SK-N-SH (cell line): ENCODE measurements at regions not wholly inside any gene's neighbourhood (a gene's known extent, or its start where the extent isn't known, plus 50 kb on each side); places are given as distances from the start of the nearest gene placed in this dataset.
A peak's percentile ranks its signal among the peaks of the same experiment; 100 is the strongest.

Experiments
- CTCF ChIA-PET: fragments of 300-600, 350-600 bp; formaldehyde crosslinking; extraction: SDS; loops from one replicate; lab custom pipeline; 2021; lab: Yijun Ruan, JAX
- POLR2A ChIA-PET: fragments of 350-600 bp; sonication (Branson Sonifier 250); formaldehyde crosslinking; extraction: SDS; loops from one replicate; lab custom pipeline; 2020; ENCODE audit warnings: antibody characterized with exemption, inconsistent platforms; lab: Yijun Ruan, JAX
- DNase-seq: peaks from one replicate; pipeline ENCODE4 v3.0.0; 2012
- H2AFZ ChIP-seq: fragments of 200-600 bp; sonication (generic); 2 replicates; pipeline ENCODE4 v1.8.1; 2016; ENCODE audit warnings: antibody characterized with exemption, mild to moderate bottlenecking, low read depth
- H3F3A ChIP-seq: fragments of 200-600 bp; sonication (generic); replicated peaks from 2 replicates; pipeline ENCODE3; 2016; ENCODE audit warnings: antibody characterized with exemption, mild to moderate bottlenecking; ENCODE audit not compliant: insufficient read depth
- H3K27ac ChIP-seq, 2 experiments: fragments of 200-500 bp in 1 of 2; fragments of 200-600 bp in 1 of 2; sonication (Bioruptor generic) in 1 of 2; sonication (generic), shearing (Covaris generic) in 1 of 2; 2 replicates each; pipeline versions ENCODE4 v1.5.1 to v1.6.1; 2014 to 2016; ENCODE audit warnings: low read depth in 2 of 2, inconsistent platforms in 1 of 2, low read length in 1 of 2, mild to moderate bottlenecking in 1 of 2, mixed read lengths in 1 of 2
- H3K27me3 ChIP-seq: fragments of 200-600 bp; sonication (generic), shearing (Covaris generic); 2 replicates; pipeline ENCODE4 v1.6.1; 2016; ENCODE audit warnings: mixed run types; ENCODE audit not compliant: insufficient read depth
- H3K36me3 ChIP-seq, 2 experiments: fragments of 200-500 bp in 1 of 2; fragments of 200-600 bp in 1 of 2; sonication (Bioruptor generic) in 1 of 2; sonication (generic) in 1 of 2; replicated peaks in 1 of 2; 2 replicates each; pipeline versions ENCODE3 to v1.5.1; 2014 to 2016; ENCODE audit warnings: low read length in 1 of 2, mild to moderate bottlenecking in 1 of 2; ENCODE audit not compliant: insufficient read depth in 2 of 2, control insufficient read depth in 1 of 2
- H3K4me1 ChIP-seq, 2 experiments: fragments of 200-500 bp in 1 of 2; fragments of 200-600 bp in 1 of 2; sonication (Bioruptor generic) in 1 of 2; sonication (generic), shearing (Covaris generic) in 1 of 2; 2 replicates each; pipeline versions ENCODE4 v1.5.1 to v1.6.1; 2014 to 2016; ENCODE audit warnings: low read depth in 1 of 2, low read length in 1 of 2, mixed run types in 1 of 2; ENCODE audit not compliant: insufficient read depth in 2 of 2, control insufficient read depth in 1 of 2
- H3K4me2 ChIP-seq: fragments of 200-600 bp; sonication (generic), shearing (Covaris generic); 2 replicates; pipeline ENCODE4 v1.6.1; 2017; ENCODE audit warnings: mixed run types
- H3K4me3 ChIP-seq, 2 experiments: fragments of 200-500 bp in 1 of 2; fragments of 200-600 bp in 1 of 2; sonication (Bioruptor generic) in 1 of 2; sonication (generic), shearing (Covaris generic) in 1 of 2; 2 replicates each; pipeline versions ENCODE4 v1.5.1 to v1.8.1; 2014 to 2016; ENCODE audit warnings: low read depth in 2 of 2, inconsistent platforms in 1 of 2, low read length in 1 of 2, mild to moderate bottlenecking in 1 of 2, mixed read lengths in 1 of 2, moderate library complexity in 1 of 2
- H3K79me2 ChIP-seq: fragments of 200-600 bp; sonication (generic); 2 replicates; pipeline ENCODE4 v1.8.1; 2017; ENCODE audit warnings: mild to moderate bottlenecking; ENCODE audit not compliant: insufficient read depth
- H3K9ac ChIP-seq: fragments of 200-600 bp; sonication (generic); 2 replicates; pipeline ENCODE4 v1.6.1; 2017; ENCODE audit warnings: mixed run types
- H3K9me2 ChIP-seq: fragments of 200-600 bp; sonication (generic); 2 replicates; pipeline ENCODE4 v1.6.1; 2017; ENCODE audit warnings: mixed run types
- H3K9me3 ChIP-seq: fragments of 200-600 bp; sonication (generic); 2 replicates; pipeline ENCODE4 v1.6.1; 2017; ENCODE audit warnings: mixed run types, mild to moderate bottlenecking, moderate library complexity
- H4K20me1 ChIP-seq: fragments of 200-600 bp; sonication (generic); 2 replicates; pipeline ENCODE4 v1.6.1; 2017; ENCODE audit warnings: mild to moderate bottlenecking, mixed run types; ENCODE audit not compliant: insufficient read depth
- CTCF ChIP-seq: fragments of 200-600 bp; sonication (generic); IDR thresholded peaks from 2 replicates; pipeline ENCODE4 v1.6.1; 2017; ENCODE audit warnings: antibody characterized with exemption, mild to moderate bottlenecking, moderate library complexity
- ELF1 ChIP-seq: IDR thresholded peaks from 2 replicates; pipeline ENCODE4 v1.4.0; 2012
- EP300 ChIP-seq, 2 experiments: IDR thresholded peaks; 2 replicates each; pipeline versions ENCODE4 v1.4.0 to v1.6.1; 2012; ENCODE audit warnings: borderline replicate concordance in 1 of 2, low read depth in 1 of 2, low read length in 1 of 2
- EZH2phosphoT487 ChIP-seq: fragments of 200-600 bp; sonication (generic); IDR thresholded peaks from 2 replicates; pipeline ENCODE4 v1.6.1; 2017; ENCODE audit warnings: low read depth, mixed run types, mild to moderate bottlenecking, antibody characterized with exemption, moderate library complexity, borderline replicate concordance
- GABPA ChIP-seq: IDR thresholded peaks from 2 replicates; pipeline ENCODE4 v1.4.0; 2012; ENCODE audit warnings: low read depth, mild to moderate bottlenecking
- NRF1 ChIP-seq: IDR thresholded peaks from 2 replicates; pipeline ENCODE4 v1.6.1; 2012; ENCODE audit warnings: low read depth, mild to moderate bottlenecking, low read length
- PBX3 ChIP-seq: IDR thresholded peaks from 2 replicates; pipeline ENCODE4; 2012
- RCOR1 ChIP-seq: fragments of 150-350 bp; IDR thresholded peaks from 2 replicates; pipeline ENCODE4 v1.6.1; 2017; ENCODE audit warnings: antibody characterized with exemption, low read length
- RFX5 ChIP-seq: IDR thresholded peaks from 2 replicates; pipeline ENCODE4 v1.6.1; 2012; ENCODE audit warnings: mild to moderate bottlenecking, improper control_type of control experiment, low read length
- RXRA ChIP-seq: IDR thresholded peaks from 2 replicates; pipeline ENCODE4 v1.4.0; 2012; ENCODE audit warnings: low read depth, mild to moderate bottlenecking, borderline replicate concordance
- SMC3 ChIP-seq: IDR thresholded peaks from 2 replicates; pipeline ENCODE4 v1.6.1; 2012; ENCODE audit warnings: low read depth, low read length, improper control_type of control experiment
- TCF12 ChIP-seq: IDR thresholded peaks from 2 replicates; pipeline ENCODE4 v1.4.0; 2012
- TEAD4 ChIP-seq: IDR thresholded peaks from 2 replicates; pipeline ENCODE4 v1.4.0; 2012; ENCODE audit warnings: mild to moderate bottlenecking, borderline replicate concordance; ENCODE audit not compliant: insufficient read depth
- USF1 ChIP-seq: IDR thresholded peaks from 2 replicates; pipeline ENCODE4 v1.4.0; 2012; ENCODE audit warnings: low read depth, borderline replicate concordance
- USF2 ChIP-seq: fragments of 150-350 bp; IDR thresholded peaks from 2 replicates; pipeline ENCODE4 v1.6.1; 2017; ENCODE audit warnings: antibody characterized with exemption, low read length, low read depth, borderline replicate concordance
- ZBTB33 ChIP-seq: IDR thresholded peaks from 2 replicates; pipeline ENCODE4 v1.4.0; 2012; ENCODE audit warnings: low read depth, borderline replicate concordance
- WGBS: methylation state at CpG from one replicate; pipeline ENCODE4 v1.1.6; 2017; ENCODE audit warnings: low lambda C conversion rate; 5-methylcytosine and 5-hydroxymethylcytosine counted together

GRCh38 chr14:82003426-82003825 is 469.8 kb upstream of the SEL1L start:
- Histone ChIP-seq H3K4me2 (no peak overlapping the region), H3K4me3 (no peak overlapping the region), H3K27ac (no peak overlapping the region), H3F3A (no peaks in the 10 kb centered on the region), H4K20me1 (no peaks in the 10 kb centered on the region), H3K9me3 (no peaks in the 10 kb centered on the region), H3K79me2 (no peaks in the 10 kb centered on the region), H2AFZ (no peak overlapping the region), H3K4me1 (no peaks in the 10 kb centered on the region), H3K27me3 (no peaks in the 10 kb centered on the region), H3K9me2 (no peaks in the 10 kb centered on the region), H3K36me3 (no peaks in the 10 kb centered on the region), H3K9ac (no peak overlapping the region)
- WGBS = 0% methylated on average over 1 of the region's 1 CpG
- no peak for DNase-seq
- ChIA-PET CTCF (no interaction called here), POLR2A (interaction anchor here (0.6 kb wide), 1 partner anchor 408 kb away, joined by 6 read pairs; no protein-coding TSS in a partner anchor)
- TF ChIP-seq RFX5 = no peak
- TF ChIP-seq NRF1 = no peak
- no peak for TF ChIP-seq USF1
- no peak for TF ChIP-seq ELF1
- TF ChIP-seq GABPA = no peak
- no peak for TF ChIP-seq RXRA
- TF ChIP-seq RCOR1 = no peak
- no peak for TF ChIP-seq SMC3
- no peak for TF ChIP-seq PBX3
- TF ChIP-seq TCF12 = no peak
- no peak for TF ChIP-seq TEAD4
- TF ChIP-seq USF2 = no peak
- TF ChIP-seq EZH2phosphoT487 = no peak
- no peak for TF ChIP-seq ZBTB33

GRCh38 chr14:82009076-82009475 is 475.4 kb upstream of the SEL1L start:
- Histone ChIP-seq H3K36me3 (no peaks in the 10 kb centered on the region), H3K79me2 (no peaks in the 10 kb centered on the region), H3K9me3 (no peaks in the 10 kb centered on the region), H3F3A (no peaks in the 10 kb centered on the region)
- WGBS = 0% methylated on average over 3 of the region's 3 CpGs
- POLR2A ChIA-PET = no interaction called here
- TF ChIP-seq EP300 (IDR thresholded peaks at IDR 0.05; ENCODE audit: borderline replicate concordance in 1 of 2, low read depth in 1 of 2, low read length in 1 of 2) (no peak), CTCF (peak; percentile 24; the same call in 1 of the 2 replicates)
- TF ChIP-seq, all 33 proteins: peak for 1
- Histone ChIP-seq H2AFZ (no peak overlapping the region), H3K27ac (no peak overlapping the region), H3K4me3 (no peak overlapping the region), H3K4me2 (no peak overlapping the region), H3K4me1 (no peaks in the 10 kb centered on the region), H3K9me2 (no peaks in the 10 kb centered on the region), H3K9ac (no peak overlapping the region), H3K27me3 (no peaks in the 10 kb centered on the region), H4K20me1 (no peaks in the 10 kb centered on the region)
- peak; percentile 7 for DNase-seq
- CTCF ChIA-PET = interaction anchor here (0.7 to 3.6 kb wide), 4 partner anchors 15 to 22 kb away, joined by 3 to 12 read pairs (median 4); no protein-coding TSS in a partner anchor
